Activated T-cell treated with anti-CD3 and anti-CD28 coated beads, Interleukin-2, amount 50 U/mL, for 1 hour (primary cell): ENCODE measurements at regions not wholly inside any gene's neighbourhood (a gene's known extent, or its start where the extent isn't known, plus 50 kb on each side); places are given as distances from the start of the nearest gene placed in this dataset.
"Not testable (repeated sequence)": the region's sequence is repeated elsewhere in the genome, so short reads cannot be mapped to it uniquely, and the experiment has no call there.

ENCODE experiments used
- DNase-seq: peaks from one replicate; pipeline ENCODE4 v3.0.0-alpha.2; 2020

- DNase-seq, result not testable (repeated sequence)
Measured at GRCh38 chr9:66152406-66152805, 415.5 kb downstream of the FOXD4L4 start.

- DNase-seq, result peak; percentile 31
Measured at GRCh38 chr9:66153021-66153725, 416.2 kb downstream of the FOXD4L4 start.

GRCh38 chr9:66153971-66154691 lies 417.2 kb downstream of the FOXD4L4 start:
- peak; percentile 32 for DNase-seq

GRCh38 chr9:66182316-66182715 lies 445.4 kb downstream of the FOXD4L4 start:
- not testable (repeated sequence) for DNase-seq

- not testable (repeated sequence) for DNase-seq
Measured at GRCh38 chr9:66183648-66184047, 446.7 kb downstream of the FOXD4L4 start.

GRCh38 chr9:66197199-66197598 lies 460.3 kb downstream of the FOXD4L4 start:
- DNase-seq, result not testable (repeated sequence)

- DNase-seq, result not testable (repeated sequence)
Measured at GRCh38 chr9:66198421-66198820, 461.5 kb downstream of the FOXD4L4 start.

GRCh38 chr9:66206617-66207016 lies 469.7 kb downstream of the FOXD4L4 start:
- not testable (repeated sequence) for DNase-seq

GRCh38 chr9:66207914-66208313 lies 471.0 kb downstream of the FOXD4L4 start:
- DNase-seq, result not testable (repeated sequence)

GRCh38 chr9:66244763-66245162 lies 507.8 kb downstream of the FOXD4L4 start:
- DNase-seq, result not testable (repeated sequence)

- not testable (repeated sequence) for DNase-seq
Measured at GRCh38 chr9:66245481-66245880, 508.5 kb downstream of the FOXD4L4 start.

- DNase-seq, result not testable (repeated sequence)
Measured at GRCh38 chr9:66257581-66257980, 520.6 kb downstream of the FOXD4L4 start.

- DNase-seq, result not testable (repeated sequence)
Measured at GRCh38 chr9:66261576-66261975, 524.6 kb downstream of the FOXD4L4 start.

- not testable (repeated sequence) for DNase-seq
Measured at GRCh38 chr9:66263621-66264020, 526.7 kb downstream of the FOXD4L4 start.

- not testable (repeated sequence) for DNase-seq
Measured at GRCh38 chr9:66264786-66265185, 527.8 kb downstream of the FOXD4L4 start.

GRCh38 chr9:66266202-66266601 lies 529.3 kb downstream of the FOXD4L4 start:
- DNase-seq, result peak; percentile 34

GRCh38 chr9:66266856-66267430 lies 530.0 kb downstream of the FOXD4L4 start:
- peak; percentile 22 for DNase-seq

GRCh38 chr9:66267684-66268083 lies 530.7 kb downstream of the FOXD4L4 start:
- peak; percentile 31 for DNase-seq

GRCh38 chr9:66269024-66269423 lies 532.1 kb downstream of the FOXD4L4 start:
- DNase-seq, result peak; percentile 20

- DNase-seq, result peak; percentile 74
Measured at GRCh38 chr9:66269783-66270182, 532.8 kb downstream of the FOXD4L4 start.

GRCh38 chr9:66278809-66279208 lies 541.9 kb downstream of the FOXD4L4 start:
- not testable (repeated sequence) for DNase-seq
